ENCODE measurements at regions not wholly inside any gene's neighbourhood (a gene's known extent, or its start where the extent isn't known, plus 50 kb on each side); places are given as distances from the start of the nearest gene placed in this dataset.

- Histone ChIP-seq H3K79me2 (ENCODE audit: insufficient read depth, low read length) (no peaks in the 10 kb centered on the region), H3T11ph (ENCODE audit: low read length) (no peak overlapping the region), H3K9ac (ENCODE audit: extremely low read depth, insufficient read length, low read length) (no peak overlapping the region), H4K91ac (ENCODE audit: insufficient read length, low read depth, low read length) (no peak overlapping the region), H2BK120ac (ENCODE audit: low read depth, low read length, poor library complexity, severe bottlenecking) (no peak overlapping the region), H4K20me1 (ENCODE audit: control insufficient read depth, insufficient read depth, insufficient read length) (no peaks in the 10 kb centered on the region), H2BK5ac (ENCODE audit: insufficient read length, low read length) (no peak overlapping the region), H3K9me3 (ENCODE audit: control insufficient read depth, low read depth, low read length) (no peaks in the 10 kb centered on the region), H3K4ac (ENCODE audit: low read depth, low read length) (no peak overlapping the region), H2AK5ac (ENCODE audit: insufficient read length, low read length) (no peak overlapping the region), H3K23me2 (ENCODE audit: insufficient read length, low read depth, low read length, poor library complexity, severe bottlenecking) (no peaks in the 10 kb centered on the region), H4K5ac (ENCODE audit: insufficient read length, low read depth, low read length) (no peak overlapping the region), H3K79me1 (ENCODE audit: insufficient read depth, low read depth, low read length, poor library complexity, severe bottlenecking) (no peaks in the 10 kb centered on the region), H3K56ac (ENCODE audit: insufficient read length, low read depth, low read length) (no peak overlapping the region), H3K4me2 (ENCODE audit: insufficient read depth, insufficient read length, low read length) (no peak overlapping the region), H2AFZ (ENCODE audit: low read length) (no peak overlapping the region), H4K8ac (replicated peaks; ENCODE audit: insufficient read length, low read depth, low read length) (no peak overlapping the region), H2BK15ac (ENCODE audit: low read depth, low read length) (no peak overlapping the region), H3K14ac (ENCODE audit: insufficient read depth, low read length) (no peak overlapping the region), H2BK12ac (ENCODE audit: insufficient read length, low read depth, low read length) (no peak overlapping the region), H3K27me3 (ENCODE audit: insufficient read depth, low read length) (no peaks in the 10 kb centered on the region), H2BK20ac (ENCODE audit: low read depth, low read length, poor library complexity, severe bottlenecking) (no peak overlapping the region), H3K4me1 (ENCODE audit: insufficient read depth, low read length) (no peaks in the 10 kb centered on the region), H3K27ac (ENCODE audit: insufficient read length, low read depth, low read length) (no peak overlapping the region), H3K23ac (ENCODE audit: insufficient read length, low read depth, low read length) (no peak overlapping the region), H3K18ac (ENCODE audit: insufficient read length, low read depth, low read length) (no peak overlapping the region)
- no CpG with 5 or more reads among the region's 13 CpGs for whole genome bisulfite sequencing (ENCODE audit: extremely low coverage, insufficient read length, low lambda C conversion rate)
- H3K27ac Mint-ChIP-seq: no peak overlapping the region
- H3K4me3 Mint-ChIP-seq: no peak overlapping the region
- peaks cover 6 to 7% of the 10 kb centered on the region in 2 experiments for H3K9me3 Mint-ChIP-seq
- H3K27me3 Mint-ChIP-seq (ENCODE audit: low read depth): peaks cover 14% of the 10 kb centered on the region
- TF ChIP-seq CTCF (conservative IDR thresholded peaks at IDR 0.05): no peak
- H3K36me3 Mint-ChIP-seq (ENCODE audit: insufficient read depth in 1 of 3, low read depth in 3 of 3): peaks cover 4 to 6% (median 4%) of the 10 kb centered on the region in 3 experiments; a peak in 5 of 7 replicates
- H3K4me1 Mint-ChIP-seq: peaks cover 0 to 5% of the 10 kb centered on the region in 2 experiments; a peak in 3 of 4 replicates
- DNase-seq: no peak
Observed at GRCh38 chr10:1869861-1870260, 132.5 kb upstream of the ADARB2 start.
